HepG2 (cell line): ENCODE measurements at regions not wholly inside any gene's neighbourhood (a gene's known extent, or its start where the extent isn't known, plus 50 kb on each side); places are given as distances from the start of the nearest gene placed in this dataset.

ENCODE experiments used
- ATAC-seq: fragments of 200-7000 bp; cut with Tn5 transposase; 3 replicates; pipeline ENCODE4 v1.9.1; 2020; ENCODE audit warnings: mild to moderate bottlenecking, moderate library complexity
- BruUV-seq: library from RNA; stranded (reverse); fragments of 400-500 nt; replicated peaks from 2 replicates; lab custom pipeline; 2021; lab: Mats Ljungman, UMichigan
- CTCF ChIA-PET: fragments of 300-600 bp; formaldehyde crosslinking; extraction: SDS; loops from one replicate; lab custom pipeline; 2021; ENCODE audit warnings: low total read pairs, inconsistent platforms, low intra/inter-chr PET ratio; lab: Yijun Ruan, JAX
- POLR2A ChIA-PET: fragments of 350-600 bp; sonication (Branson Sonifier 250); formaldehyde crosslinking; loops from one replicate; lab custom pipeline; 2020; ENCODE audit warnings: antibody characterized with exemption, inconsistent platforms; lab: Yijun Ruan, JAX
- DNase-seq: peaks from one replicate; pipeline ENCODE4 v3.0.0-alpha.2; 2015; ENCODE audit warnings: low spot score
- FAIRE-seq: peaks from 3 replicates; lab custom pipeline; 2011; peaks lifted over from hg19 to GRCh38; lab: Jason Lieb, UNC
- H2AFZ ChIP-seq: one replicate; pipeline ENCODE4 v1.6.1; 2011; ENCODE audit warnings: low read length, inconsistent platforms
- H3K27ac ChIP-seq: fragments of 300-600 bp; 3 replicates; pipeline ENCODE4 v1.8.0; 2011; ENCODE audit warnings: mixed run types, mild to moderate bottlenecking, mixed read lengths, low read length, inconsistent platforms; ENCODE audit not compliant: insufficient read depth; ENCODE audit errors: extremely low read length
- H3K27me3 ChIP-seq, 2 experiments: fragments of 200-600 bp in 1 of 2; 2 replicates in 1 of 2; 3 replicates in 1 of 2; pipeline versions ENCODE4 v1.6.0 to v1.8.0; 2011; ENCODE audit warnings: low read length in 2 of 2, mild to moderate bottlenecking in 2 of 2, moderate library complexity in 2 of 2, inconsistent platforms in 1 of 2; ENCODE audit not compliant: insufficient read depth in 2 of 2, control insufficient read depth in 1 of 2
- H3K36me3 ChIP-seq, 2 experiments: fragments of 200-600 bp in 1 of 2; replicated peaks in 1 of 2; 2 replicates in 1 of 2; 3 replicates in 1 of 2; pipeline versions ENCODE4 v1.5.1 to v1.8.0; 2011; ENCODE audit warnings: low read length in 2 of 2, inconsistent platforms in 1 of 2; ENCODE audit not compliant: insufficient read depth in 2 of 2, control insufficient read depth in 1 of 2
- H3K4me1 ChIP-seq: 2 replicates; pipeline ENCODE4 v1.5.1; 2012; ENCODE audit warnings: low read length, inconsistent platforms; ENCODE audit not compliant: insufficient read depth
- H3K4me2 ChIP-seq: 2 replicates; pipeline ENCODE4 v1.6.0; 2011; ENCODE audit warnings: low read depth, low read length, inconsistent platforms
- H3K4me3 ChIP-seq, 3 experiments: fragments of 200-600 bp in 1 of 3; sonication (generic), shearing (Covaris generic) in 1 of 3; replicated peaks in 1 of 3; 2 replicates each; pipeline ENCODE4 v1.5.1; 2011 to 2016; ENCODE audit warnings: low read length in 3 of 3, inconsistent platforms in 2 of 3, low read depth in 2 of 3, mild to moderate bottlenecking in 2 of 3, control low read depth in 1 of 3, mixed read lengths in 1 of 3; ENCODE audit not compliant: insufficient read depth in 1 of 3
- H3K79me2 ChIP-seq: one replicate; pipeline ENCODE4 v1.6.1; 2011; ENCODE audit warnings: low read length, inconsistent platforms; ENCODE audit not compliant: insufficient read depth
- H3K9ac ChIP-seq: 2 replicates; pipeline ENCODE4 v1.6.0; 2011; ENCODE audit warnings: mild to moderate bottlenecking, low read depth, low read length, inconsistent platforms; ENCODE audit not compliant: insufficient read depth
- H3K9me3 ChIP-seq: 2 replicates; pipeline ENCODE4 v1.5.1; 2012; ENCODE audit warnings: mild to moderate bottlenecking, low read length
- H4K20me1 ChIP-seq: 2 replicates; pipeline ENCODE4 v1.6.0; 2011; ENCODE audit warnings: inconsistent platforms, mild to moderate bottlenecking, low read length, moderate library complexity; ENCODE audit not compliant: insufficient read depth
- DDIT3 ChIP-seq: sonication (generic); formaldehyde crosslinking; IDR thresholded peaks from 2 replicates; pipeline ENCODE4 v1.4.0; 2020; ENCODE audit warnings: mild to moderate bottlenecking, missing genetic modification reagents
- HNRNPUL1 ChIP-seq: fragments of 200-400 bp; formaldehyde crosslinking; IDR thresholded peaks from 2 replicates; pipeline ENCODE4 v1.6.1; 2017; ENCODE audit warnings: low read depth, mild to moderate bottlenecking, low read length, moderate library complexity
- KMT2B ChIP-seq: IDR thresholded peaks from 2 replicates; pipeline ENCODE4 v1.6.1; 2016; ENCODE audit warnings: missing genetic modification reagents, missing compliant biosample characterization
- ZHX2 ChIP-seq, 2 experiments: sonication (generic) in 1 of 2; formaldehyde crosslinking in 1 of 2; IDR thresholded peaks; 2 replicates each; pipeline versions ENCODE4 v1.6.1 to v1.9.0; 2014 to 2022; ENCODE audit warnings: antibody characterized with exemption in 1 of 2, borderline replicate concordance in 1 of 2, inconsistent platforms in 1 of 2, low read depth in 1 of 2, missing genetic modification reagents in 1 of 2
- ZNF3 ChIP-seq: IDR thresholded peaks from 2 replicates; pipeline ENCODE4 v1.7.0; 2017; ENCODE audit warnings: inconsistent platforms
- WGBS: methylation state at CpG from one replicate; pipeline ENCODE4 v1.1.6; 2017; ENCODE audit warnings: low lambda C conversion rate; 5-methylcytosine and 5-hydroxymethylcytosine counted together
- in situ Hi-C: cut with HindIII; loops from 2 replicates; pipeline ENCODE4 v1.10.0; 2017; ENCODE audit warnings: low pct_unique_long_range_greater_than_20kb; ENCODE audit not compliant: extremely low pct_ligation_motif_present
- intact Hi-C: fragments of 100-400 bp; cut with micrococcal nuclease; formaldehyde crosslinking; loops from one replicate; pipeline ENCODE4 v1.10.0; 2022; ENCODE audit not compliant: unreplicated experiment
- TF ChIP-seq, protein P1 (sequence below): sonication (generic); formaldehyde crosslinking; IDR thresholded peaks from 2 replicates; pipeline ENCODE4 v1.4.0; 2020; ENCODE audit warnings: missing genetic modification reagents, mild to moderate bottlenecking, borderline replicate concordance
- TF ChIP-seq, protein P2 (sequence below), 2 experiments: fragments of 450-650 bp in 1 of 2; sonication (generic) in 1 of 2; formaldehyde crosslinking; IDR thresholded peaks; 2 replicates each; pipeline versions ENCODE4 v1.5.0 to v1.8.0; 2020 to 2022; ENCODE audit warnings: mild to moderate bottlenecking in 1 of 2, missing genetic modification reagents in 1 of 2
- TF ChIP-seq, protein P3 (sequence below): IDR thresholded peaks from 2 replicates; pipeline ENCODE4 v1.6.1; 2016; ENCODE audit warnings: mild to moderate bottlenecking

- no peaks in the 10 kb centered on the region for H3K4me1 ChIP-seq
- no peak overlapping the region for H3K4me3 ChIP-seq
- FAIRE-seq: no peak
- intact Hi-C loops: no loop called here
- no peaks in the 10 kb centered on the region for H4K20me1 ChIP-seq
- no peaks in the 10 kb centered on the region for H3K27me3 ChIP-seq
- H2AFZ ChIP-seq: no peak overlapping the region
- H3K79me2 ChIP-seq: no peaks in the 10 kb centered on the region
- ChIA-PET POLR2A (no interaction called here), CTCF (no interaction called here)
- no TSS peak for BruUV-seq
- WGBS: 0% methylated on average over 2 of the region's 2 CpGs
- no peak overlapping the region for H3K4me2 ChIP-seq
- TF ChIP-seq KMT2B (CRISPR knock-in tag) (no peak), ZNF3 (no peak), ZHX2 (IDR thresholded peaks at IDR 0.05; ENCODE audit: low read depth) (no peak), ZHX2 (CRISPR knock-in tag; IDR thresholded peaks at IDR 0.05; ENCODE audit: borderline replicate concordance) (no peak), HNRNPUL1 (no peak), DDIT3 (CRISPR knock-in tag) (no peak)
- TF ChIP-seq, protein P1, sequence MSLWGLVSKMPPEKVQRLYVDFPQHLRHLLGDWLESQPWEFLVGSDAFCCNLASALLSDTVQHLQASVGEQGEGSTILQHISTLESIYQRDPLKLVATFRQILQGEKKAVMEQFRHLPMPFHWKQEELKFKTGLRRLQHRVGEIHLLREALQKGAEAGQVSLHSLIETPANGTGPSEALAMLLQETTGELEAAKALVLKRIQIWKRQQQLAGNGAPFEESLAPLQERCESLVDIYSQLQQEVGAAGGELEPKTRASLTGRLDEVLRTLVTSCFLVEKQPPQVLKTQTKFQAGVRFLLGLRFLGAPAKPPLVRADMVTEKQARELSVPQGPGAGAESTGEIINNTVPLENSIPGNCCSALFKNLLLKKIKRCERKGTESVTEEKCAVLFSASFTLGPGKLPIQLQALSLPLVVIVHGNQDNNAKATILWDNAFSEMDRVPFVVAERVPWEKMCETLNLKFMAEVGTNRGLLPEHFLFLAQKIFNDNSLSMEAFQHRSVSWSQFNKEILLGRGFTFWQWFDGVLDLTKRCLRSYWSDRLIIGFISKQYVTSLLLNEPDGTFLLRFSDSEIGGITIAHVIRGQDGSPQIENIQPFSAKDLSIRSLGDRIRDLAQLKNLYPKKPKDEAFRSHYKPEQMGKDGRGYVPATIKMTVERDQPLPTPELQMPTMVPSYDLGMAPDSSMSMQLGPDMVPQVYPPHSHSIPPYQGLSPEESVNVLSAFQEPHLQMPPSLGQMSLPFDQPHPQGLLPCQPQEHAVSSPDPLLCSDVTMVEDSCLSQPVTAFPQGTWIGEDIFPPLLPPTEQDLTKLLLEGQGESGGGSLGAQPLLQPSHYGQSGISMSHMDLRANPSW: no peak
- TF ChIP-seq, protein P2, sequence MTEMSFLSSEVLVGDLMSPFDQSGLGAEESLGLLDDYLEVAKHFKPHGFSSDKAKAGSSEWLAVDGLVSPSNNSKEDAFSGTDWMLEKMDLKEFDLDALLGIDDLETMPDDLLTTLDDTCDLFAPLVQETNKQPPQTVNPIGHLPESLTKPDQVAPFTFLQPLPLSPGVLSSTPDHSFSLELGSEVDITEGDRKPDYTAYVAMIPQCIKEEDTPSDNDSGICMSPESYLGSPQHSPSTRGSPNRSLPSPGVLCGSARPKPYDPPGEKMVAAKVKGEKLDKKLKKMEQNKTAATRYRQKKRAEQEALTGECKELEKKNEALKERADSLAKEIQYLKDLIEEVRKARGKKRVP (CRISPR knock-in tag; IDR thresholded peaks at IDR 0.05): no peak
- TF ChIP-seq, protein P3, sequence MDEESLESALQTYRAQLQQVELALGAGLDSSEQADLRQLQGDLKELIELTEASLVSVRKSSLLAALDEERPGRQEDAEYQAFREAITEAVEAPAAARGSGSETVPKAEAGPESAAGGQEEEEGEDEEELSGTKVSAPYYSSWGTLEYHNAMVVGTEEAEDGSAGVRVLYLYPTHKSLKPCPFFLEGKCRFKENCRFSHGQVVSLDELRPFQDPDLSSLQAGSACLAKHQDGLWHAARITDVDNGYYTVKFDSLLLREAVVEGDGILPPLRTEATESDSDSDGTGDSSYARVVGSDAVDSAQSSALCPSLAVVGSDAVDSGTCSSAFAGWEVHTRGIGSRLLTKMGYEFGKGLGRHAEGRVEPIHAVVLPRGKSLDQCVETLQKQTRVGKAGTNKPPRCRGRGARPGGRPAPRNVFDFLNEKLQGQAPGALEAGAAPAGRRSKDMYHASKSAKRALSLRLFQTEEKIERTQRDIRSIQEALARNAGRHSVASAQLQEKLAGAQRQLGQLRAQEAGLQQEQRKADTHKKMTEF: no peak
- no peak overlapping the region for H3K27ac ChIP-seq
- no peak for DNase-seq
- no peak overlapping the region for H3K9ac ChIP-seq
- ATAC-seq: no peak
- in situ Hi-C loops: no loop called here
- H3K9me3 ChIP-seq: no peaks in the 10 kb centered on the region
- no peaks in the 10 kb centered on the region for H3K36me3 ChIP-seq
Measured at GRCh38 chr4:30943356-30943755, 223.2 kb downstream of the PCDH7 start.
